Neuronal stem cell (in vitro differentiated cells): ENCODE measurements at regions not wholly inside any gene's neighbourhood (a gene's known extent, or its start where the extent isn't known, plus 50 kb on each side); places are given as distances from the start of the nearest gene placed in this dataset.
"Not testable (repeated sequence)": the region's sequence is repeated elsewhere in the genome, so short reads cannot be mapped to it uniquely, and the experiment has no call there.

Experiments used
- DNase-seq: peaks from one replicate; pipeline ENCODE4 v3.0.0-alpha.2; 2013; ENCODE audit warnings: low spot score
- H2AFZ ChIP-seq: one replicate; pipeline ENCODE4 v1.6.1; 2013; ENCODE audit warnings: mild to moderate bottlenecking, low read length, inconsistent platforms
- H2AK5ac ChIP-seq: 2 replicates; pipeline ENCODE4 v1.6.1; 2013; ENCODE audit warnings: low read depth, mild to moderate bottlenecking, inconsistent platforms, low read length, moderate library complexity, mixed read lengths
- H2BK120ac ChIP-seq: 2 replicates; pipeline ENCODE4 v1.6.1; 2013; ENCODE audit warnings: low read depth, mild to moderate bottlenecking, inconsistent platforms, low read length, moderate library complexity, mixed read lengths
- H2BK12ac ChIP-seq: one replicate; pipeline ENCODE4 v1.6.1; 2013; ENCODE audit warnings: low read length, inconsistent platforms
- H2BK15ac ChIP-seq: 2 replicates; pipeline ENCODE4 v1.6.1; 2013; ENCODE audit warnings: mild to moderate bottlenecking, low read length, inconsistent platforms, mixed read lengths
- H2BK5ac ChIP-seq: one replicate; pipeline ENCODE4 v1.6.1; 2013; ENCODE audit warnings: inconsistent platforms, mild to moderate bottlenecking, low read length, moderate library complexity
- H3K14ac ChIP-seq: one replicate; pipeline ENCODE4 v1.6.1; 2013; ENCODE audit warnings: low read length, inconsistent platforms
- H3K18ac ChIP-seq: 2 replicates; pipeline ENCODE4 v1.6.1; 2013; ENCODE audit warnings: low read length, inconsistent platforms
- H3K23ac ChIP-seq: 2 replicates; pipeline ENCODE4 v1.6.1; 2013; ENCODE audit warnings: low read depth, mild to moderate bottlenecking, mixed read lengths, low read length, inconsistent platforms; ENCODE audit not compliant: poor library complexity
- H3K27ac ChIP-seq: replicated peaks from 3 replicates; pipeline ENCODE4 v1.5.1; 2013; ENCODE audit warnings: low read length, inconsistent platforms
- H3K27me3 ChIP-seq, 3 experiments: 2 replicates each; pipeline ENCODE4 v1.6.1; 2013; ENCODE audit warnings: low read length in 3 of 3, mild to moderate bottlenecking in 2 of 3, inconsistent platforms in 1 of 3, low read depth in 1 of 3, mixed read lengths in 1 of 3, moderate library complexity in 1 of 3; ENCODE audit not compliant: control insufficient read depth in 3 of 3, insufficient read depth in 3 of 3
- H3K36me3 ChIP-seq, 2 donors: replicated peaks in 1 of 2; 2 replicates each; pipeline ENCODE4 v1.6.1; 2013; ENCODE audit warnings: low read length in 2 of 2; ENCODE audit not compliant: control insufficient read depth in 2 of 2, insufficient read depth in 2 of 2
- H3K4ac ChIP-seq: 2 replicates; pipeline ENCODE4 v1.6.1; 2013; ENCODE audit warnings: inconsistent platforms, mild to moderate bottlenecking, low read length, moderate library complexity
- H3K4me1 ChIP-seq, 2 donors: 1 replicate in 1 of 2; 2 replicates in 1 of 2; pipeline ENCODE4 v1.6.1; 2013; ENCODE audit warnings: low read length in 2 of 2, low read depth in 1 of 2; ENCODE audit not compliant: control insufficient read depth in 2 of 2, insufficient read depth in 1 of 2
- H3K4me2 ChIP-seq: one replicate; pipeline ENCODE4 v1.6.1; 2013; ENCODE audit warnings: mild to moderate bottlenecking, low read length, inconsistent platforms; ENCODE audit not compliant: insufficient read depth, poor library complexity, severe bottlenecking
- H3K4me3 ChIP-seq, 2 donors: 2 replicates each; pipeline ENCODE4 v1.5.1; 2013; ENCODE audit warnings: low read length in 2 of 2, mild to moderate bottlenecking in 2 of 2, inconsistent platforms in 1 of 2, moderate library complexity in 1 of 2
- H3K79me1 ChIP-seq: one replicate; pipeline ENCODE4 v1.6.1; 2013; ENCODE audit warnings: low read depth, mild to moderate bottlenecking, inconsistent platforms, low read length, moderate library complexity
- H3K9ac ChIP-seq: one replicate; pipeline ENCODE4 v1.6.1; 2013; ENCODE audit warnings: mild to moderate bottlenecking, low read depth, low read length, inconsistent platforms; ENCODE audit not compliant: poor library complexity
- H3K9me3 ChIP-seq, 2 donors: replicated peaks in 1 of 2; 2 replicates each; pipeline versions ENCODE3 to v1.6.1; 2013; ENCODE audit warnings: low read length in 2 of 2, mild to moderate bottlenecking in 2 of 2, inconsistent platforms in 1 of 2, low read depth in 1 of 2, mixed read lengths in 1 of 2, moderate library complexity in 1 of 2; ENCODE audit not compliant: control insufficient read depth in 2 of 2, insufficient read depth in 1 of 2
- H4K8ac ChIP-seq: one replicate; pipeline ENCODE4 v1.6.1; 2013; ENCODE audit warnings: low read depth, mild to moderate bottlenecking, inconsistent platforms, low read length, moderate library complexity
- H4K91ac ChIP-seq: one replicate; pipeline ENCODE4 v1.6.1; 2013; ENCODE audit warnings: low read length, low read depth, mild to moderate bottlenecking, inconsistent platforms; ENCODE audit not compliant: poor library complexity
- whole genome bisulfite sequencing, 2 donors: extraction: QIAGEN DNeasy Blood & Tissue Kit; methylation state at CpG; one replicate each; pipeline ENCODE4 v1.1.7; 2013; ENCODE audit warnings: missing lambda C conversion rate in 2 of 2, mixed read lengths in 1 of 2; ENCODE audit not compliant: insufficient read length in 2 of 2, insufficient replicate concordance in 1 of 2; ENCODE audit errors: extremely low coverage in 2 of 2; 5-methylcytosine and 5-hydroxymethylcytosine counted together

GRCh38 chr3:77726517-77726916 lies 686.6 kb downstream of the ROBO2 start:
- no peak overlapping the region for H2BK15ac ChIP-seq

GRCh38 chr3:77746048-77746447 lies 706.1 kb downstream of the ROBO2 start:
- no peaks in the 10 kb centered on the region for H3K27me3 ChIP-seq
- no peak overlapping the region for H4K8ac ChIP-seq
- H3K27ac ChIP-seq: no peak overlapping the region
- no peak overlapping the region for H3K23ac ChIP-seq
- no peak overlapping the region for H3K4me3 ChIP-seq
- H2BK5ac ChIP-seq: no peak overlapping the region
- WGBS, 2 donors: no CpG with 5 or more reads among the region's 1 CpG
- no peaks in the 10 kb centered on the region for H3K9me3 ChIP-seq
- H2BK120ac ChIP-seq: no peak overlapping the region
- H3K4me1 ChIP-seq: no peaks in the 10 kb centered on the region
- H3K14ac ChIP-seq: no peak overlapping the region
- no peak overlapping the region for H3K18ac ChIP-seq
- no peak overlapping the region for H2AK5ac ChIP-seq
- no peaks in the 10 kb centered on the region for H3K36me3 ChIP-seq
- DNase-seq: no peak
- H2BK15ac ChIP-seq: no peak overlapping the region
- H3K79me1 ChIP-seq: no peaks in the 10 kb centered on the region
- H2BK12ac ChIP-seq: no peak overlapping the region
- no peak overlapping the region for H3K4me2 ChIP-seq
- H3K4ac ChIP-seq: no peak overlapping the region
- no peak overlapping the region for H4K91ac ChIP-seq
- no peak overlapping the region for H2AFZ ChIP-seq
- H3K9ac ChIP-seq: no peak overlapping the region

More at GRCh38 chr3:77726517-77726916, 686.6 kb downstream of the ROBO2 start:
- Histone ChIP-seq H3K23ac (no peak overlapping the region), H2AFZ (no peak overlapping the region), H3K4ac (no peak overlapping the region), H3K18ac (no peak overlapping the region), H3K79me1 (no peaks in the 10 kb centered on the region), H3K27ac (no peak overlapping the region), H3K4me2 (no peak overlapping the region), H2AK5ac (no peak overlapping the region), H3K36me3 (no peaks in the 10 kb centered on the region), H3K9ac (no peak overlapping the region), H3K4me1 (no peaks in the 10 kb centered on the region), H3K14ac (no peak overlapping the region), H2BK120ac (no peak overlapping the region), H4K8ac (no peak overlapping the region), H3K9me3 (no peaks in the 10 kb centered on the region), H3K4me3 (no peak overlapping the region), H2BK12ac (no peak overlapping the region), H3K27me3 (no peaks in the 10 kb centered on the region), H2BK5ac (no peak overlapping the region), H4K91ac (no peak overlapping the region)
- no CpG with 5 or more reads among the region's 1 CpG for WGBS, 2 donors
- DNase-seq: no peak

GRCh38 chr3:77746892-77747291 lies 707.0 kb downstream of the ROBO2 start:
- Histone ChIP-seq H3K4ac (no peak overlapping the region), H4K8ac (no peak overlapping the region), H2BK12ac (no peak overlapping the region), H3K79me1 (no peaks in the 10 kb centered on the region), H3K27ac (no peak overlapping the region), H2AFZ (no peak overlapping the region), H3K18ac (no peak overlapping the region), H3K4me1 (no peaks in the 10 kb centered on the region), H2BK5ac (no peak overlapping the region), H3K14ac (no peak overlapping the region), H3K4me2 (no peak overlapping the region), H2BK15ac (no peak overlapping the region), H3K9ac (no peak overlapping the region), H2BK120ac (no peak overlapping the region), H2AK5ac (no peak overlapping the region), H3K27me3 (no peaks in the 10 kb centered on the region), H3K23ac (no peak overlapping the region), H3K4me3 (no peak overlapping the region), H4K91ac (no peak overlapping the region), H3K9me3 (no peaks in the 10 kb centered on the region), H3K36me3 (no peaks in the 10 kb centered on the region)
- DNase-seq: no peak

GRCh38 chr3:77756397-77756975 lies 716.6 kb downstream of the ROBO2 start:
- not testable (repeated sequence) for H2BK15ac ChIP-seq, H3K9me3 ChIP-seq

More at GRCh38 chr3:77756397-77756975, 716.6 kb downstream of the ROBO2 start:
- H3K9ac ChIP-seq, H4K91ac ChIP-seq, H2BK12ac ChIP-seq, H3K23ac ChIP-seq, H3K4ac ChIP-seq, H3K4me2 ChIP-seq, H2AK5ac ChIP-seq, H2BK120ac ChIP-seq, H3K79me1 ChIP-seq, H2AFZ ChIP-seq, H2BK5ac ChIP-seq, DNase-seq, H3K14ac ChIP-seq, H3K27me3 ChIP-seq, H3K27ac ChIP-seq, H3K4me3 ChIP-seq, H3K4me1 ChIP-seq, H3K36me3 ChIP-seq, H4K8ac ChIP-seq: not testable (repeated sequence)
- WGBS, 2 donors: no CpG with 5 or more reads among the region's 6 CpGs
- H3K18ac ChIP-seq: peak overlapping the region; percentile 57
